OCI-LY1 (cell line): ENCODE measurements at regions not wholly inside any gene's neighbourhood (a gene's known extent, or its start where the extent isn't known, plus 50 kb on each side); places are given as distances from the start of the nearest gene placed in this dataset.

Experiments
- H2AFZ ChIP-seq: fragments of 200-600 bp; sonication (generic), shearing (Covaris generic); 2 replicates; pipeline ENCODE4 v1.6.0; 2014; ENCODE audit warnings: antibody characterized with exemption, mild to moderate bottlenecking, low read length
- H3F3A ChIP-seq: fragments of 200-600 bp; sonication (generic), shearing (Covaris generic); 2 replicates; pipeline ENCODE4 v1.6.0; 2014; ENCODE audit warnings: mild to moderate bottlenecking, antibody characterized with exemption, low read length, moderate library complexity; ENCODE audit not compliant: insufficient read depth
- H3K27ac ChIP-seq: fragments of 200-600 bp; sonication (generic); 2 replicates; pipeline ENCODE4 v1.5.1; 2014; ENCODE audit warnings: low read length, mixed run types, mild to moderate bottlenecking, low read depth; ENCODE audit not compliant: poor library complexity, severe bottlenecking
- H3K27me3 ChIP-seq: fragments of 200-600 bp; sonication (generic); 2 replicates; pipeline ENCODE4 v1.6.0; 2014; ENCODE audit warnings: antibody characterized with exemption, mild to moderate bottlenecking, low read length, moderate library complexity; ENCODE audit not compliant: insufficient read depth
- H3K36me3 ChIP-seq: fragments of 200-600 bp; sonication (generic); 2 replicates; pipeline ENCODE4 v1.6.1; 2014; ENCODE audit warnings: mild to moderate bottlenecking, antibody characterized with exemption, low read length, moderate library complexity, mixed read lengths; ENCODE audit not compliant: insufficient read depth
- H3K4me1 ChIP-seq: fragments of 200-600 bp; sonication (generic); 2 replicates; pipeline ENCODE4 v1.5.1; 2014; ENCODE audit warnings: mild to moderate bottlenecking, low read length, moderate library complexity; ENCODE audit not compliant: insufficient read depth, severe bottlenecking
- H3K4me2 ChIP-seq: fragments of 200-600 bp; sonication (generic), shearing (Covaris generic); 2 replicates; pipeline ENCODE4 v1.6.1; 2014; ENCODE audit warnings: low read length
- H3K4me3 ChIP-seq: fragments of 200-600 bp; sonication (generic); 2 replicates; pipeline ENCODE4 v1.5.1; 2014; ENCODE audit warnings: low read length, low read depth, mild to moderate bottlenecking, mixed read lengths; ENCODE audit not compliant: poor library complexity, severe bottlenecking
- H3K79me2 ChIP-seq: fragments of 200-600 bp; shearing (Covaris generic); 2 replicates; pipeline ENCODE4 v1.6.1; 2016; ENCODE audit warnings: mixed run types, low read length, mixed read lengths; ENCODE audit not compliant: insufficient read depth
- H3K9ac ChIP-seq: fragments of 200-600 bp; sonication (generic), shearing (Covaris generic); 2 replicates; pipeline ENCODE4 v1.6.1; 2014; ENCODE audit warnings: mild to moderate bottlenecking, low read length, mixed read lengths
- H3K9me2 ChIP-seq: fragments of 200-600 bp; sonication (generic), shearing (Covaris generic); 2 replicates; pipeline ENCODE4 v1.6.1; 2014; ENCODE audit warnings: low read depth, mild to moderate bottlenecking, low read length, mixed read lengths
- H3K9me3 ChIP-seq: fragments of 200-600 bp; shearing (Covaris generic); 2 replicates; pipeline ENCODE4 v1.6.1; 2014; ENCODE audit warnings: low read length, mixed read lengths
- H4K20me1 ChIP-seq: fragments of 200-600 bp; sonication (generic), shearing (Covaris generic); 2 replicates; pipeline ENCODE4 v1.6.0; 2016; ENCODE audit warnings: mild to moderate bottlenecking, low read length; ENCODE audit not compliant: insufficient read depth
- EZH2 ChIP-seq: fragments of 200-600 bp; sonication (generic), shearing (Covaris generic); IDR thresholded peaks from 2 replicates; pipeline ENCODE4 v1.8.0; 2017; ENCODE audit warnings: borderline replicate concordance, mixed run types, mild to moderate bottlenecking, antibody characterized with exemption, low read length, moderate library complexity, mixed read lengths
- TF ChIP-seq, protein P1 (sequence below): fragments of 200-600 bp; sonication (generic), shearing (Covaris generic); IDR thresholded peaks from 2 replicates; pipeline ENCODE4 v1.5.1; 2017; ENCODE audit warnings: mild to moderate bottlenecking, antibody characterized with exemption, low read length, moderate library complexity, mixed read lengths

DNA sequence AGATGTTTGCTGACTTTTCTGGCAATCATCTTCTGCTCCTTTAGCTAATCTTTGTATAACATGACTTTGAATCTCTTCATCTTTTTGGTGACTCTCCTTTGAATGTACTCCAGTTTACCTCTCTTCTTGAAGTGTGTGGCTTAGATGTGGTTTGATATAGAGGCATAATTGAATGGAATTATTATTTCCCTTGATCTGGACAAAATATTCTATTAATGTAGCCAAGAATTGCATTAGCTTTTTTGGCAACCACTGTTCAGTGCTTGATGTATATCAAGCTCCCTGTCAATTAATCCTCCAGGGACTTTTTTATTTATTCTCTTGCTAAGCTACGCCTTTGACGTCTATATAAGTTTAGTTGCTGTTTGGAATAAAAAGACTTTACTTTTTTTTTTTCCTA lies 490.8 kb downstream of the PCDH20 start:
- Histone ChIP-seq H3F3A (no peaks in the 10 kb centered on the region), H3K9ac (no peak overlapping the region), H3K4me3 (no peak overlapping the region), H3K36me3 (no peaks in the 10 kb centered on the region), H3K79me2 (no peaks in the 10 kb centered on the region), H3K9me2 (no peaks in the 10 kb centered on the region), H3K27me3 (no peaks in the 10 kb centered on the region), H3K9me3 (no peaks in the 10 kb centered on the region), H2AFZ (no peak overlapping the region), H3K27ac (no peak overlapping the region), H3K4me2 (no peak overlapping the region), H3K4me1 (no peaks in the 10 kb centered on the region), H4K20me1 (no peaks in the 10 kb centered on the region)
- no peak for TF ChIP-seq EZH2
- TF ChIP-seq, protein P1, sequence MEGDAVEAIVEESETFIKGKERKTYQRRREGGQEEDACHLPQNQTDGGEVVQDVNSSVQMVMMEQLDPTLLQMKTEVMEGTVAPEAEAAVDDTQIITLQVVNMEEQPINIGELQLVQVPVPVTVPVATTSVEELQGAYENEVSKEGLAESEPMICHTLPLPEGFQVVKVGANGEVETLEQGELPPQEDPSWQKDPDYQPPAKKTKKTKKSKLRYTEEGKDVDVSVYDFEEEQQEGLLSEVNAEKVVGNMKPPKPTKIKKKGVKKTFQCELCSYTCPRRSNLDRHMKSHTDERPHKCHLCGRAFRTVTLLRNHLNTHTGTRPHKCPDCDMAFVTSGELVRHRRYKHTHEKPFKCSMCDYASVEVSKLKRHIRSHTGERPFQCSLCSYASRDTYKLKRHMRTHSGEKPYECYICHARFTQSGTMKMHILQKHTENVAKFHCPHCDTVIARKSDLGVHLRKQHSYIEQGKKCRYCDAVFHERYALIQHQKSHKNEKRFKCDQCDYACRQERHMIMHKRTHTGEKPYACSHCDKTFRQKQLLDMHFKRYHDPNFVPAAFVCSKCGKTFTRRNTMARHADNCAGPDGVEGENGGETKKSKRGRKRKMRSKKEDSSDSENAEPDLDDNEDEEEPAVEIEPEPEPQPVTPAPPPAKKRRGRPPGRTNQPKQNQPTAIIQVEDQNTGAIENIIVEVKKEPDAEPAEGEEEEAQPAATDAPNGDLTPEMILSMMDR, result no peak

- Histone ChIP-seq H3K4me1 (no peaks in the 10 kb centered on the region), H3F3A (no peaks in the 10 kb centered on the region), H3K9me3 (no peaks in the 10 kb centered on the region), H3K9ac (no peak overlapping the region), H2AFZ (no peak overlapping the region), H3K79me2 (no peaks in the 10 kb centered on the region), H3K27ac (no peak overlapping the region), H3K4me3 (no peak overlapping the region), H3K4me2 (no peak overlapping the region), H3K27me3 (no peaks in the 10 kb centered on the region), H4K20me1 (no peaks in the 10 kb centered on the region), H3K9me2 (no peaks in the 10 kb centered on the region), H3K36me3 (no peaks in the 10 kb centered on the region)
- TF ChIP-seq EZH2, result no peak
- TF ChIP-seq, protein P1, result no peak
Observed at GRCh38 chr13:60922576-60923231, 492.9 kb downstream of the PCDH20 start.

- H3K4me2 ChIP-seq, result no peak overlapping the region
- no peaks in the 10 kb centered on the region for H3K27me3 ChIP-seq
- H3K4me3 ChIP-seq, result no peak overlapping the region
- H2AFZ ChIP-seq, result no peak overlapping the region
- no peaks in the 10 kb centered on the region for H3K4me1 ChIP-seq
- H3F3A ChIP-seq, result no peaks in the 10 kb centered on the region
- H3K27ac ChIP-seq, result no peak overlapping the region
- no peaks in the 10 kb centered on the region for H3K36me3 ChIP-seq
- no peaks in the 10 kb centered on the region for H3K79me2 ChIP-seq
- H3K9me2 ChIP-seq, result no peaks in the 10 kb centered on the region
- H4K20me1 ChIP-seq, result no peaks in the 10 kb centered on the region
- H3K9me3 ChIP-seq, result no peaks in the 10 kb centered on the region
- no peak overlapping the region for H3K9ac ChIP-seq
- TF ChIP-seq, protein P1, result no peak
- no peak for TF ChIP-seq EZH2
Observed at GRCh38 chr13:60893801-60894200, 496.8 kb downstream of the TDRD3 start.
